Progenitor cell of endocrine pancreas (in vitro differentiated cells): ENCODE measurements at regions not wholly inside any gene's neighbourhood (a gene's known extent, or its start where the extent isn't known, plus 50 kb on each side); places are given as distances from the start of the nearest gene placed in this dataset.

ENCODE experiments used
- DNase-seq: peaks from one replicate; pipeline ENCODE4 v3.0.0; 2021; ENCODE audit warnings: low spot score; ENCODE audit not compliant: unreplicated experiment
- H3K27ac Mint-ChIP-seq: 2 replicates; pipeline ENCODE4 v1.8.0; 2021; ENCODE audit warnings: mild to moderate bottlenecking, moderate library complexity, mixed read lengths
- H3K27me3 Mint-ChIP-seq: 2 replicates; pipeline ENCODE4 v1.8.0; 2021; ENCODE audit warnings: mixed read lengths
- H3K36me3 Mint-ChIP-seq: 2 replicates; pipeline ENCODE4 v1.8.0; 2022; ENCODE audit warnings: mixed read lengths; ENCODE audit not compliant: insufficient read depth
- H3K4me1 Mint-ChIP-seq: 2 replicates; pipeline ENCODE4 v1.8.0; 2021; ENCODE audit warnings: low read depth, mixed read lengths
- H3K4me3 Mint-ChIP-seq: 2 replicates; pipeline ENCODE4 v1.8.0; 2021; ENCODE audit warnings: low read depth, mild to moderate bottlenecking, moderate library complexity, mixed read lengths
- H3K9me3 Mint-ChIP-seq: 2 replicates; pipeline ENCODE4 v1.8.0; 2021; ENCODE audit warnings: low read depth, mixed read lengths
- CTCF ChIP-seq: fragments of 200-600 bp; sonication (generic); IDR thresholded peaks from one replicate; pipeline ENCODE4 v1.5.0; 2021; ENCODE audit warnings: antibody characterized with exemption, mild to moderate bottlenecking; ENCODE audit not compliant: unreplicated experiment

- no peak for DNase-seq
- H3K4me1 Mint-ChIP-seq, result no peaks in the 10 kb centered on the region
- no peak for TF ChIP-seq CTCF
- no peaks in the 10 kb centered on the region for H3K9me3 Mint-ChIP-seq
- no peaks in the 10 kb centered on the region for H3K27me3 Mint-ChIP-seq
- no peaks in the 10 kb centered on the region for H3K36me3 Mint-ChIP-seq
- H3K4me3 Mint-ChIP-seq, result no peak overlapping the region
- H3K27ac Mint-ChIP-seq, result no peak overlapping the region
These were observed 999.3 kb upstream of the TMPRSS15 start for GRCh38 chr21:19402870-19403269.

- DNase-seq, result no peak
- Mint-ChIP-seq H3K4me1 (no peaks in the 10 kb centered on the region), H3K9me3 (no peaks in the 10 kb centered on the region), H3K27me3 (no peaks in the 10 kb centered on the region), H3K36me3 (no peaks in the 10 kb centered on the region), H3K4me3 (no peak overlapping the region), H3K27ac (no peak overlapping the region)
- no peak for TF ChIP-seq CTCF
These were observed 1001.7 kb upstream of the TMPRSS15 start for GRCh38 chr21:19405326-19405725.

- Mint-ChIP-seq H3K36me3 (no peaks in the 10 kb centered on the region), H3K27me3 (no peaks in the 10 kb centered on the region), H3K27ac (no peak overlapping the region), H3K4me1 (no peaks in the 10 kb centered on the region), H3K9me3 (peaks cover 4% of the 10 kb centered on the region), H3K4me3 (no peak overlapping the region)
- no peak for DNase-seq
- no peak for TF ChIP-seq CTCF
These were observed 1017.0 kb upstream of the TMPRSS15 start for GRCh38 chr21:19420565-19420964.

GRCh38 chr21:19433623-19434022 is 1030.0 kb upstream of the TMPRSS15 start:
- DNase-seq, result no peak
- H3K4me1 Mint-ChIP-seq, result peaks cover 12% of the 10 kb centered on the region
- H3K9me3 Mint-ChIP-seq, result peaks cover 10% of the 10 kb centered on the region
- peaks cover 30% of the 10 kb centered on the region for H3K27me3 Mint-ChIP-seq
- H3K36me3 Mint-ChIP-seq, result no peaks in the 10 kb centered on the region
- no peak overlapping the region for H3K27ac Mint-ChIP-seq
- H3K4me3 Mint-ChIP-seq, result no peak overlapping the region
- TF ChIP-seq CTCF, result no peak

- no peak for DNase-seq
- H3K27me3 Mint-ChIP-seq, result peaks cover 6% of the 10 kb centered on the region
- H3K36me3 Mint-ChIP-seq, result no peaks in the 10 kb centered on the region
- H3K4me3 Mint-ChIP-seq, result no peak overlapping the region
- H3K9me3 Mint-ChIP-seq, result no peaks in the 10 kb centered on the region
- H3K4me1 Mint-ChIP-seq, result peaks cover 16% of the 10 kb centered on the region
- no peak overlapping the region for H3K27ac Mint-ChIP-seq
- no peak for TF ChIP-seq CTCF
These were observed 1037.4 kb upstream of the TMPRSS15 start for GRCh38 chr21:19440792-19441655.
